H1 (cell line): ENCODE measurements at regions not wholly inside any gene's neighbourhood (a gene's known extent, or its start where the extent isn't known, plus 50 kb on each side); places are given as distances from the start of the nearest gene placed in this dataset.

Source experiments
- CTCF ChIA-PET: fragments of 300-600 bp; sonication (Branson Sonifier 250); formaldehyde crosslinking; loops from one replicate; lab custom pipeline; 2021; ENCODE audit not compliant: partially characterized antibody; lab: Charles Lee
- POLR2A ChIA-PET: fragments of 300-600 bp; sonication (Branson Sonifier 250); formaldehyde crosslinking; loops from one replicate; lab custom pipeline; 2021; ENCODE audit warnings: inconsistent platforms; ENCODE audit not compliant: partially characterized antibody; lab: Charles Lee
- DNase-seq, 2 experiments: peaks; one replicate each; pipeline versions ENCODE4 v3.0.0 to v3.0.0-alpha.2; 2010 to 2022; ENCODE audit warnings: low spot score in 2 of 2, low read depth in 1 of 2, mixed read lengths in 1 of 2
- FAIRE-seq: peaks from 2 replicates; lab custom pipeline; 2011; peaks lifted over from hg19 to GRCh38; lab: Jason Lieb, UNC
- H2AFZ ChIP-seq: 2 replicates; pipeline ENCODE4 v1.8.1; 2012; ENCODE audit warnings: low read length, inconsistent platforms
- H2AK5ac ChIP-seq: 2 replicates; pipeline ENCODE4 v1.6.1; 2013; ENCODE audit warnings: low read depth, low read length
- H2BK120ac ChIP-seq: replicated peaks from 2 replicates; pipeline ENCODE3; 2013; ENCODE audit warnings: low read depth, low read length, inconsistent platforms
- H2BK12ac ChIP-seq: 2 replicates; pipeline ENCODE4 v1.6.1; 2013; ENCODE audit warnings: low read depth, low read length
- H2BK15ac ChIP-seq: 2 replicates; pipeline ENCODE4 v1.6.1; 2013; ENCODE audit warnings: low read length
- H2BK20ac ChIP-seq: 2 replicates; pipeline ENCODE4 v1.6.1; 2013; ENCODE audit warnings: low read length
- H2BK5ac ChIP-seq: 2 replicates; pipeline ENCODE4 v1.6.1; 2013; ENCODE audit warnings: low read depth, low read length
- H3K14ac ChIP-seq: 2 replicates; pipeline ENCODE4 v1.6.1; 2013; ENCODE audit warnings: inconsistent platforms; ENCODE audit not compliant: insufficient read length
- H3K18ac ChIP-seq: 2 replicates; pipeline ENCODE4 v1.6.1; 2013; ENCODE audit warnings: low read length; ENCODE audit errors: extremely low read depth
- H3K23ac ChIP-seq: 2 replicates; pipeline ENCODE4 v1.6.1; 2013; ENCODE audit warnings: inconsistent platforms; ENCODE audit not compliant: insufficient read length
- H3K23me2 ChIP-seq: 2 replicates; pipeline ENCODE4 v1.6.1; 2013; ENCODE audit warnings: low read depth, low read length
- H3K27ac ChIP-seq: 2 replicates; pipeline ENCODE4 v1.6.1; 2011; ENCODE audit warnings: low read depth, low read length, inconsistent platforms
- H3K27me3 ChIP-seq, 4 experiments: replicated peaks in 1 of 4; 1 replicate in 1 of 4; 2 replicates in 3 of 4; pipeline versions ENCODE4 v1.6.1 to v1.8.1; 2011 to 2013; ENCODE audit warnings: low read length in 3 of 4, mild to moderate bottlenecking in 3 of 4, inconsistent platforms in 2 of 4, mixed read lengths in 2 of 4, moderate library complexity in 1 of 4; ENCODE audit not compliant: control insufficient read depth in 3 of 4, insufficient read depth in 3 of 4; ENCODE audit errors: extremely low read depth in 1 of 4
- H3K36me3 ChIP-seq, 4 experiments: 2 replicates each; pipeline versions ENCODE4 v1.6.1 to v1.8.1; 2011 to 2013; ENCODE audit warnings: mild to moderate bottlenecking in 4 of 4, low read length in 3 of 4, moderate library complexity in 2 of 4, control low read depth in 1 of 4, inconsistent platforms in 1 of 4; ENCODE audit not compliant: insufficient read depth in 4 of 4, control insufficient read depth in 2 of 4
- H3K4ac ChIP-seq: replicated peaks from 2 replicates; pipeline ENCODE3; 2013; ENCODE audit warnings: low read length, low read depth, mixed read lengths, inconsistent platforms; ENCODE audit not compliant: insufficient read length
- H3K4me1 ChIP-seq, 4 experiments: replicated peaks in 1 of 4; 1 replicate in 1 of 4; 2 replicates in 3 of 4; pipeline versions ENCODE4 v1.6.1 to v1.8.1; 2011 to 2013; ENCODE audit warnings: low read length in 3 of 4, inconsistent platforms in 2 of 4, mixed read lengths in 1 of 4; ENCODE audit not compliant: insufficient read depth in 4 of 4, control insufficient read depth in 3 of 4
- H3K4me2 ChIP-seq, 2 experiments: 2 replicates each; pipeline versions ENCODE4 v1.6.1 to v1.8.1; 2011 to 2013; ENCODE audit warnings: low read depth in 2 of 2, low read length in 2 of 2, control low read depth in 1 of 2, inconsistent platforms in 1 of 2, mild to moderate bottlenecking in 1 of 2; ENCODE audit not compliant: insufficient read depth in 1 of 2
- H3K4me3 ChIP-seq, 4 experiments: fragments of 200-600, 300-600 bp in 1 of 4; sonication (generic), shearing (Covaris generic), sonication (Bioruptor Twin) in 1 of 4; 2 replicates each; pipeline versions ENCODE4 v1.5.1 to v1.8.1; 2011 to 2016; ENCODE audit warnings: low read length in 4 of 4, low read depth in 3 of 4, control low read depth in 2 of 4, inconsistent platforms in 2 of 4, mild to moderate bottlenecking in 2 of 4, mixed read lengths in 1 of 4, moderate library complexity in 1 of 4; ENCODE audit not compliant: insufficient read depth in 2 of 4; ENCODE audit errors: extremely low read depth in 1 of 4
- H3K56ac ChIP-seq: replicated peaks from 2 replicates; pipeline ENCODE3; 2013; ENCODE audit warnings: low read depth, mild to moderate bottlenecking, mixed read lengths, low read length, inconsistent platforms; ENCODE audit not compliant: insufficient read length
- H3K79me1 ChIP-seq: 2 replicates; pipeline ENCODE4 v1.6.1; 2013; ENCODE audit warnings: low read depth, low read length, control low read depth
- H3K79me2 ChIP-seq, 2 experiments: 2 replicates each; pipeline versions ENCODE4 v1.6.1 to v1.8.1; 2012 to 2013; ENCODE audit warnings: low read length in 2 of 2, mild to moderate bottlenecking in 2 of 2, inconsistent platforms in 1 of 2; ENCODE audit not compliant: insufficient read depth in 2 of 2, control insufficient read depth in 1 of 2
- H3K9ac ChIP-seq, 4 experiments: replicated peaks in 1 of 4; 1 replicate in 1 of 4; 2 replicates in 3 of 4; pipeline versions ENCODE4 v1.6.1 to v1.8.1; 2011 to 2013; ENCODE audit warnings: low read depth in 3 of 4, low read length in 3 of 4, control low read depth in 2 of 4, mild to moderate bottlenecking in 2 of 4, moderate library complexity in 2 of 4, inconsistent platforms in 1 of 4; ENCODE audit errors: extremely low read depth in 1 of 4
- H3K9me3 ChIP-seq, 2 experiments: 2 replicates each; pipeline versions ENCODE4 v1.6.1 to v1.8.1; 2012 to 2013; ENCODE audit warnings: mild to moderate bottlenecking in 2 of 2, moderate library complexity in 2 of 2, control low read depth in 1 of 2, inconsistent platforms in 1 of 2, low read depth in 1 of 2, low read length in 1 of 2, mixed read lengths in 1 of 2; ENCODE audit not compliant: insufficient read depth in 2 of 2
- H4K20me1 ChIP-seq, 2 experiments: replicated peaks in 1 of 2; 2 replicates each; pipeline versions ENCODE3 to v1.8.1; 2011 to 2013; ENCODE audit warnings: inconsistent platforms in 2 of 2, low read length in 2 of 2, mild to moderate bottlenecking in 1 of 2; ENCODE audit not compliant: insufficient read depth in 2 of 2, control insufficient read depth in 1 of 2
- H4K5ac ChIP-seq: 2 replicates; pipeline ENCODE4 v1.6.1; 2013; ENCODE audit warnings: low read length, low read depth, mixed read lengths, inconsistent platforms; ENCODE audit not compliant: insufficient read length
- H4K8ac ChIP-seq: 2 replicates; pipeline ENCODE4 v1.8.0; 2013; ENCODE audit warnings: mild to moderate bottlenecking, moderate library complexity, low read length, inconsistent platforms; ENCODE audit not compliant: insufficient read depth; ENCODE audit errors: extremely low read depth
- H4K91ac ChIP-seq: replicated peaks from 2 replicates; pipeline ENCODE3; 2013; ENCODE audit warnings: low read length, mixed read lengths, inconsistent platforms; ENCODE audit not compliant: insufficient read length
- BACH1 ChIP-seq: IDR thresholded peaks from 2 replicates; pipeline ENCODE4 v1.6.1; 2012; ENCODE audit warnings: low read length, improper control_type of control experiment
- CHD2 ChIP-seq: IDR thresholded peaks from 2 replicates; pipeline ENCODE4 v1.6.1; 2012; ENCODE audit warnings: low read length, improper control_type of control experiment
- HDAC2 ChIP-seq, 2 experiments: fragments of 300-600 bp in 1 of 2; sonication (generic) in 1 of 2; IDR thresholded peaks; 2 replicates each; pipeline ENCODE4 v1.6.1; 2011 to 2012; ENCODE audit warnings: low read depth in 2 of 2, low read length in 2 of 2, mild to moderate bottlenecking in 2 of 2, moderate library complexity in 2 of 2, borderline replicate concordance in 1 of 2, inconsistent platforms in 1 of 2
- JUND ChIP-seq: IDR thresholded peaks from 2 replicates; pipeline ENCODE4 v1.6.1; 2011; ENCODE audit warnings: mild to moderate bottlenecking, improper control_type of control experiment, low read length
- POU5F1 ChIP-seq: IDR thresholded peaks from 2 replicates; pipeline ENCODE4 v1.6.1; 2011; ENCODE audit warnings: low read depth, mild to moderate bottlenecking, low read length, moderate library complexity
- RBBP5 ChIP-seq: IDR thresholded peaks from 2 replicates; pipeline ENCODE4 v1.7.1; 2012; ENCODE audit warnings: low read depth, mild to moderate bottlenecking, inconsistent platforms, low read length, moderate library complexity, borderline replicate concordance
- RFX5 ChIP-seq: IDR thresholded peaks from 2 replicates; pipeline ENCODE4 v1.6.1; 2011; ENCODE audit warnings: low read depth, low read length, improper control_type of control experiment, borderline replicate concordance
- RXRA ChIP-seq: IDR thresholded peaks from 2 replicates; pipeline ENCODE4 v1.6.1; 2011; ENCODE audit warnings: low read depth, mild to moderate bottlenecking, low read length, moderate library complexity; ENCODE audit not compliant: insufficient read depth
- SIRT6 ChIP-seq: IDR thresholded peaks from one replicate; pipeline ENCODE4 v1.7.1; 2012; ENCODE audit warnings: low read length, inconsistent platforms
- SRF ChIP-seq: IDR thresholded peaks from 2 replicates; pipeline ENCODE4 v1.6.1; 2011; ENCODE audit warnings: mild to moderate bottlenecking, low read depth, low read length, moderate library complexity
- SUZ12 ChIP-seq: fragments of 200-600 bp; sonication (generic); IDR thresholded peaks from 2 replicates; pipeline ENCODE4 v1.6.1; 2012; ENCODE audit warnings: mild to moderate bottlenecking, inconsistent platforms, low read length, moderate library complexity, mixed read lengths
- TAF1 ChIP-seq: IDR thresholded peaks from 2 replicates; pipeline ENCODE4 v1.6.1; 2011; ENCODE audit warnings: mild to moderate bottlenecking, low read depth, low read length
- YY1 ChIP-seq: IDR thresholded peaks from 2 replicates; pipeline ENCODE4 v1.6.1; 2011; ENCODE audit warnings: low read depth, mild to moderate bottlenecking, low read length
- WGBS, 2 experiments: shearing (Covaris generic) in 1 of 2; methylation state at CpG; one replicate each; pipeline versions ENCODE4 v1.1.6 to v1.1.7; 2013 to 2015; ENCODE audit warnings: low lambda C conversion rate in 2 of 2, mixed read lengths in 2 of 2, inconsistent platforms in 1 of 2, low coverage in 1 of 2, missing lambda C conversion rate in 1 of 2; ENCODE audit not compliant: insufficient replicate concordance in 2 of 2, insufficient coverage in 1 of 2, insufficient read length in 1 of 2; ENCODE audit errors: extremely low coverage in 1 of 2, missing lambda C conversion rate in 1 of 2; 5-methylcytosine and 5-hydroxymethylcytosine counted together
- TF ChIP-seq, protein P1 (sequence below): IDR thresholded peaks from 2 replicates; pipeline ENCODE4 v1.6.1; 2012; ENCODE audit warnings: inconsistent platforms

DNA sequence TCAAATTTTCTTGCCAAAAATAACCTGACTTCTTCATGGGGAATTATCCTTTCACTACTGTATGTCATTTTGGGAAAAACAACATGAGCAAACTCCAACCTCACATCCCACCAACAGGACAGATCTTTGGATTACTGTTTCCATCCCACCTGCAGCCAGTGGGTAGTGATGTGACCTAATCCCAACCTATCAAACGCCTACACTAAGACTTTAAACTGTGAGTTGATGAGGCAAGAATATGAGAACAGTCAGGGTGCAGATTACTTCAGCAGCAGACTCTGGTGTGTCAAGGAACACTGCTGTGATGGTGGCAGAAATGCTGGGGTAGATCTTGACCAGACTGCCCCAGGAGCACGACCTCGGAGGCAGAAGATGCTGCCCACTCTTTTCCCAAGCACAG is 293.2 kb downstream of the DUSP6 start:
- Histone ChIP-seq H3K4me3 (no peak overlapping the region), H3K23ac (no peak overlapping the region), H3K9me3 (no peaks in the 10 kb centered on the region), H3K79me2 (no peaks in the 10 kb centered on the region), H3K4ac (no peak overlapping the region), H4K5ac (no peak overlapping the region), H3K4me2 (no peak overlapping the region), H3K14ac (no peak overlapping the region), H3K27me3 (no peaks in the 10 kb centered on the region), H4K20me1 (no peaks in the 10 kb centered on the region), H2BK120ac (no peak overlapping the region), H2BK20ac (no peak overlapping the region), H3K36me3 (no peaks in the 10 kb centered on the region), H3K27ac (no peak overlapping the region), H4K91ac (no peak overlapping the region), H3K79me1 (no peaks in the 10 kb centered on the region), H2BK12ac (no peak overlapping the region), H4K8ac (no peak overlapping the region), H2BK5ac (no peak overlapping the region; the same call in 1 of the 2 replicates), H2AFZ (no peak overlapping the region), H3K18ac (peak overlapping the region; percentile 36; the same call in 1 of the 2 replicates), H3K4me1 (no peaks in the 10 kb centered on the region), H2AK5ac (no peak overlapping the region), H3K23me2 (no peaks in the 10 kb centered on the region), H3K56ac (no peak overlapping the region), H2BK15ac (no peak overlapping the region), H3K9ac (no peak overlapping the region)
- TF ChIP-seq TAF1, result no peak
- TF ChIP-seq SRF, result no peak
- TF ChIP-seq RXRA, result no peak
- no peak for TF ChIP-seq SIRT6
- TF ChIP-seq JUND, result no peak
- TF ChIP-seq YY1, result no peak
- TF ChIP-seq BACH1, result no peak
- TF ChIP-seq HDAC2 (IDR thresholded peaks at IDR 0.05; ENCODE audit: borderline replicate concordance in 1 of 2, low read depth in 2 of 2, low read length in 2 of 2), result no peak
- no peak for TF ChIP-seq RFX5
- TF ChIP-seq, protein P1, sequence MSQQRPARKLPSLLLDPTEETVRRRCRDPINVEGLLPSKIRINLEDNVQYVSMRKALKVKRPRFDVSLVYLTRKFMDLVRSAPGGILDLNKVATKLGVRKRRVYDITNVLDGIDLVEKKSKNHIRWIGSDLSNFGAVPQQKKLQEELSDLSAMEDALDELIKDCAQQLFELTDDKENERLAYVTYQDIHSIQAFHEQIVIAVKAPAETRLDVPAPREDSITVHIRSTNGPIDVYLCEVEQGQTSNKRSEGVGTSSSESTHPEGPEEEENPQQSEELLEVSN, result no peak
- no peak for TF ChIP-seq CHD2
- no peak for TF ChIP-seq POU5F1
- no peak for TF ChIP-seq RBBP5
- no peak for TF ChIP-seq SUZ12
- 92% methylated on average over 3 of the region's 3 CpGs; no CpG with 5 or more reads in 1 of the 2 experiments for WGBS, 2 experiments
- FAIRE-seq, result no peak
- POLR2A ChIA-PET, result no interaction called here
- CTCF ChIA-PET, result interaction anchor here (0.7 to 1.3 kb wide), 3 partner anchors 14 to 403 kb away, joined by 3 to 5 read pairs (median 4); no protein-coding TSS in a partner anchor
- DNase-seq, result no peak
